ENCODE measurements at regions not wholly inside any gene's neighbourhood (a gene's known extent, or its start where the extent isn't known, plus 50 kb on each side); places are given as distances from the start of the nearest gene placed in this dataset.

DNA sequence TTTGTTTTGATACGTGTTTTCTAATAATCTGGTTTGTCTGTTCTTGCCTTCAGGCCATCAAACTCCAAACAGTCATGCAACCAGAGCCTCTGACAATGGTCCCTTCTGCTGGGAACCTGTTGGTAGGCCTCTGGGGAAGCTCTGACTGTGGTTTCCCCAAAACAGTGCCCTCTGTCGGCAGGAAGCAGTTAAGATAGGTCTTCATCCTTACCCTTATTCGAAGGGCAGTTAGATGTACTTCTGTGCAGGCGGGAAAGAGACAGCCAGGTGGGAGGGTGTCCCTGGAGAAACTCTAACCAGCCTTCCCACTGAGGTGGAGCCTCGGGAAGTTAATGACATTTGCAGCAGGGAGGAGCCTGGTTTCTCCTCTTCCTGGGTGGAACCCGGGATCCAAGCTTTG lies 81.6 kb upstream of the CHMP2B start:
- Histone ChIP-seq H3K27ac (ENCODE audit: low read depth) (no peak overlapping the region), H3K4me2 (no peak overlapping the region), H3F3A (replicated peaks; ENCODE audit: low read depth) (no peaks in the 10 kb centered on the region), H3K4me1 (ENCODE audit: insufficient read depth) (no peaks in the 10 kb centered on the region), H3K9me2 (ENCODE audit: insufficient read depth) (peaks cover 17% of the 10 kb centered on the region), H3K27me3 (ENCODE audit: insufficient read depth) (no peaks in the 10 kb centered on the region), H4K20me1 (replicated peaks; ENCODE audit: insufficient read depth) (no peaks in the 10 kb centered on the region), H3K79me2 (replicated peaks; ENCODE audit: insufficient read depth) (no peaks in the 10 kb centered on the region), H3K4me3 (no peak overlapping the region), H3K36me3 (ENCODE audit: insufficient read depth) (no peaks in the 10 kb centered on the region; the same call in 1 of the 2 replicates), H2AFZ (peak overlapping the region; percentile 23; the same call in 1 of the 2 replicates)
- H3K27ac Mint-ChIP-seq = no peak overlapping the region
- peaks cover 19% of the 10 kb centered on the region for H3K36me3 Mint-ChIP-seq (ENCODE audit: low read depth)
- TF ChIP-seq, protein P1, sequence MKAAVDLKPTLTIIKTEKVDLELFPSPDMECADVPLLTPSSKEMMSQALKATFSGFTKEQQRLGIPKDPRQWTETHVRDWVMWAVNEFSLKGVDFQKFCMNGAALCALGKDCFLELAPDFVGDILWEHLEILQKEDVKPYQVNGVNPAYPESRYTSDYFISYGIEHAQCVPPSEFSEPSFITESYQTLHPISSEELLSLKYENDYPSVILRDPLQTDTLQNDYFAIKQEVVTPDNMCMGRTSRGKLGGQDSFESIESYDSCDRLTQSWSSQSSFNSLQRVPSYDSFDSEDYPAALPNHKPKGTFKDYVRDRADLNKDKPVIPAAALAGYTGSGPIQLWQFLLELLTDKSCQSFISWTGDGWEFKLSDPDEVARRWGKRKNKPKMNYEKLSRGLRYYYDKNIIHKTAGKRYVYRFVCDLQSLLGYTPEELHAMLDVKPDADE (IDR thresholded peaks at IDR 0.05) = no peak
- peak; percentile 72 for TF ChIP-seq ZNF462 (CRISPR knock-in tag; IDR thresholded peaks at IDR 0.05)
- TF ChIP-seq, protein P2, sequence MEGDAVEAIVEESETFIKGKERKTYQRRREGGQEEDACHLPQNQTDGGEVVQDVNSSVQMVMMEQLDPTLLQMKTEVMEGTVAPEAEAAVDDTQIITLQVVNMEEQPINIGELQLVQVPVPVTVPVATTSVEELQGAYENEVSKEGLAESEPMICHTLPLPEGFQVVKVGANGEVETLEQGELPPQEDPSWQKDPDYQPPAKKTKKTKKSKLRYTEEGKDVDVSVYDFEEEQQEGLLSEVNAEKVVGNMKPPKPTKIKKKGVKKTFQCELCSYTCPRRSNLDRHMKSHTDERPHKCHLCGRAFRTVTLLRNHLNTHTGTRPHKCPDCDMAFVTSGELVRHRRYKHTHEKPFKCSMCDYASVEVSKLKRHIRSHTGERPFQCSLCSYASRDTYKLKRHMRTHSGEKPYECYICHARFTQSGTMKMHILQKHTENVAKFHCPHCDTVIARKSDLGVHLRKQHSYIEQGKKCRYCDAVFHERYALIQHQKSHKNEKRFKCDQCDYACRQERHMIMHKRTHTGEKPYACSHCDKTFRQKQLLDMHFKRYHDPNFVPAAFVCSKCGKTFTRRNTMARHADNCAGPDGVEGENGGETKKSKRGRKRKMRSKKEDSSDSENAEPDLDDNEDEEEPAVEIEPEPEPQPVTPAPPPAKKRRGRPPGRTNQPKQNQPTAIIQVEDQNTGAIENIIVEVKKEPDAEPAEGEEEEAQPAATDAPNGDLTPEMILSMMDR (conservative IDR thresholded peaks at IDR 0.05; ENCODE audit: low read depth in 2 of 2) = peak; percentile 69 to 79
- peak; percentile 80 for DNase-seq (ENCODE audit: low spot score)
- no peaks in the 10 kb centered on the region for H3K4me1 Mint-ChIP-seq
- ATAC-seq = peak; percentile 100
- peaks cover 31% of the 10 kb centered on the region for H3K9me3 Mint-ChIP-seq
- H3K27me3 Mint-ChIP-seq (ENCODE audit: insufficient read depth, low read depth, poor library complexity) = peaks cover 2% of the 10 kb centered on the region
- no peak overlapping the region for H3K4me3 Mint-ChIP-seq
